Activated T-cell treated with anti-CD3 and anti-CD28 coated beads, Interleukin-2, amount 50 U/mL, for 4 hours (primary cell): ENCODE measurements at regions not wholly inside any gene's neighbourhood (a gene's known extent, or its start where the extent isn't known, plus 50 kb on each side); places are given as distances from the start of the nearest gene placed in this dataset.

Experiments
- ATAC-seq, 2 donors: fragments of 200-7000 bp; cut with Tn5 transposase; one replicate each; pipeline ENCODE4 v1.10.0; 2021
- DNase-seq: peaks from one replicate; pipeline ENCODE4 v3.0.0-alpha.2; 2020
- H3K27me3 Mint-ChIP-seq: one replicate; pipeline ENCODE4 v1.8.0; 2021; ENCODE audit warnings: low read depth, mixed read lengths
- H3K36me3 Mint-ChIP-seq: one replicate; pipeline ENCODE4 v1.8.0; 2022; ENCODE audit warnings: mixed read lengths; ENCODE audit not compliant: insufficient read depth
- H3K4me1 Mint-ChIP-seq: one replicate; pipeline ENCODE4 v1.8.0; 2021; ENCODE audit warnings: low read depth, mixed read lengths
- H3K4me3 Mint-ChIP-seq: one replicate; pipeline ENCODE4 v1.8.0; 2021; ENCODE audit warnings: mild to moderate bottlenecking, moderate library complexity, mixed read lengths
- H3K9me3 Mint-ChIP-seq: one replicate; pipeline ENCODE4 v1.8.0; 2021; ENCODE audit warnings: mixed read lengths

DNA sequence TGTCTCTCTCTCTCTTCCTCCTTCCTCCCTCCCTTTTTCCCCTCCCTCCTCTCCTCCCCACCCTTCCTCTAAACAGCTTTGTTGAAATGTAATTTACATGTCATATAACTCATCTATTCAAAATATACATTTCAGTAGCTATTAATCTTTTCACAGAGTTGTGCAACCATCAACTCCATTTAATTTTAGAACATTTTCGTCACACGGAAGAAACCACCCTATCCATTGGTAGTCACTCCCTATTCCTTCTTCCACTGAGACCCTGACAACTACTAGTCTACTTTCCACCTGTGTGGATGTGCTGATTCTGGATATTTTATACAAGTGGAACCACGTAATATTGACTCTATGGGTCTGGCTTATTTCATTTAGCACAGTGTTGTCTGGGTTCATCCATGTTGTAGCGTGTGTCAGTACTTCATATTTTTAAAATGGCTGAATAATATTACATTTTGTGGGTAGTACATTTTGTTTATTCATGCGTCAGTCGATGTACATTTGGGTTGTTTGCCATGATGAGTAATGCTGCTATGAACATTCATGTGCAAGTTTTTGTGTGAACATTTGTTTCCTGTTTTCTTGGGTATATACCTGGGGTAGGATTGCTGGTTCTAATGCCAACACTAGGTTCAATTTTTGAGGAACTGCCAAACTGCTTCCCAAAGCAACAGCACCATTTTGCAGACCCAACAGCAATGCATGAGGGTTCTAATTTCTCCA lies 100.1 kb upstream of the GCFC2 start:
- H3K27me3 Mint-ChIP-seq = peaks cover 5% of the 10 kb centered on the region
- H3K36me3 Mint-ChIP-seq = no peaks in the 10 kb centered on the region
- H3K4me1 Mint-ChIP-seq = no peaks in the 10 kb centered on the region
- no peak overlapping the region for H3K4me3 Mint-ChIP-seq
- no peaks in the 10 kb centered on the region for H3K9me3 Mint-ChIP-seq
- DNase-seq (no peak), ATAC-seq (no peak)

DNA sequence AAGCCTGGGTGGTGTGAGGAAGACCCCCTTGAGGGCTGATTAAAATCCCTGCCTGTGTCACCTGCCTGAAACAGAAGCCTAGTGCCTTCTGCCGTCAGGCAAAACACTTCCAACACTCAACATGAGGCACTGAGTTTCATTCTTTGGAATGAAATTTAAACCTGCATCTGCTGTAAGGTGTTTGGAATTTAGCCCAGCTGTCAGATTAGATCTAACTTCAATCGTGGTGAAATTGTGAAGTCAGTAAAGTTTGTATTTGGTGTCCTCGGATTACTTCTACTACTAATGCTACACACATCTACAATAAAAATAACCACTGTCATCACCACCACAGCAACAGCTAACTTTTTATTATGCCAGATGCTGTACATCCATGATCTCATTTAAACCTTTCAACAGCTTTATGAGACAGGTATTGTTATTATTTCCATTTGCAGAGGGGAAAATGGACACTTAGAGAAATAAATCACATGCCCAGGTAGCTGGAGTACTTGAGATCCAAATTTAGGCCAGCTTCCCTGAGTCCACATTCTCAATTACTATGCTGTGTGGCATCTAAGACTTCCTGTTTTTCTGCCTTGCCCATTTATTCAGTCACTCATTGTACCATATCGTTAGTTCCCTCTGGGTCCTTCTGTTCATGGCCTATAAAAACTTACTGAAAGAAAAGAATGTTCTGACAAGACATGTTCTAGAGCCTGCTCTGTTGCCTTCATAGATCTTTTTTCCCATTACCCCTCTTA lies 98.2 kb upstream of the GCFC2 start:
- H3K4me1 Mint-ChIP-seq = no peaks in the 10 kb centered on the region
- ATAC-seq = no peak
- H3K36me3 Mint-ChIP-seq = no peaks in the 10 kb centered on the region
- no peaks in the 10 kb centered on the region for H3K9me3 Mint-ChIP-seq
- peaks cover 5% of the 10 kb centered on the region for H3K27me3 Mint-ChIP-seq
- DNase-seq = no peak
- no peak overlapping the region for H3K4me3 Mint-ChIP-seq

- Mint-ChIP-seq H3K9me3 (no peaks in the 10 kb centered on the region), H3K27me3 (peaks cover 5% of the 10 kb centered on the region), H3K36me3 (no peaks in the 10 kb centered on the region), H3K4me3 (no peak overlapping the region), H3K4me1 (no peaks in the 10 kb centered on the region)
- DNase-seq (no peak), ATAC-seq (no peak)
These were observed 97.3 kb upstream of the GCFC2 start for GRCh38 chr2:75807992-75808391.

DNA sequence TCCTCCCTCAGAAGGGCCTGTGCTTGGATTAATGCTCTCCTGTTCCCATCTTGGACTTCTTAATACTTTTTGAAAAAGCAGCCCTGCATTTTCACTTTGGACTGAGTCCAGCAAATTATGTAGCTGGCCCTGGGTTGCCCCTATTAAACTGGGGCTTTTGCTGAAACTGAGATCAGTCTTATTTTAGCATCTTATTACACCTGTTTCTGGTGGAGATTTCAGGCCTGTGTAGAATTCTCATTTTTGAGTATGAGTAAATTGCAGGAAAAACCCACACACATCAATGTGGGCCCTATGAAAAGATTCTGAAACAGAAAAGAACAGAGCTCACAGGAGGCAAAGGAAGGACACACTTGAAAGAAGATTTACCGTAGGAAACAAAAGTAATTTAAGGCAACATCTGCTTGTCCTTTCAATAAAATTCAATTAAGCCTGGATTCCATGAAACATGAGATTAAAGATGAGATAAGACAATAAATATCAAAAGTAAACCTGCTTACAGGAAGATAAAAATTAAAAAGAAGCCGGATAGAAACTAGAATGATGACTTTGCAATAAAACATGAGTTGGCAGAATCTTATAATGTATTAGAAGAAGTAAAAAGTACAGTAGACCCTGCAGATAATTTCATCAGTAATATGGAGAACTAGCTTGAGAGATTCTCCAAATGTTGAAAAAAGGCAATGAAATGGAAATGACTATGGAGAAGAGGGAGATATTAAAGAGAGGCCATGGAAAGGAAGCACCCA lies 90.7 kb upstream of the GCFC2 start:
- DNase-seq (no peak), ATAC-seq (no peak)
- H3K4me3 Mint-ChIP-seq = no peak overlapping the region
- no peaks in the 10 kb centered on the region for H3K4me1 Mint-ChIP-seq
- H3K27me3 Mint-ChIP-seq = peaks cover 4% of the 10 kb centered on the region
- no peaks in the 10 kb centered on the region for H3K36me3 Mint-ChIP-seq
- H3K9me3 Mint-ChIP-seq = no peaks in the 10 kb centered on the region

DNA sequence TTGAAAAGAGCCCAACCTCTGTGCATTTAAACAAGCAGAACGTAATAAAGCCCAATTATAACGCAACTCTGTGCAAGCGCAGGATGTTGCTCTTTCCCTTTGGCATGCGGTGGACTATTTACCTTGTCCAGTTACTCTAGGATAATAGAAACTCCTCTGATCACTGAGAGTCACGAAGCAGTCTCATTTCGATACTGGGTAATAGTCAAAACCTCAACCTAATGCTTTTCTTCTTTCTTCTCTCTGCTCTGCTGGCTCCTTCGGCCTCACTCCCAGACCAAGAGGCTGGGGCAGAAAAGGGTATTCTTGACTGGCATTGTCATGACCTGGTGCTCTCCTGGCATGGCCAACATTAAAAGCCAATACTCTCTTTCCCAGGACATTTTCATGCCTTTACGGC lies 89.7 kb upstream of the GCFC2 start:
- H3K9me3 Mint-ChIP-seq = no peaks in the 10 kb centered on the region
- DNase-seq (no peak), ATAC-seq (no peak)
- no peaks in the 10 kb centered on the region for H3K4me1 Mint-ChIP-seq
- H3K27me3 Mint-ChIP-seq = peaks cover 2% of the 10 kb centered on the region
- no peak overlapping the region for H3K4me3 Mint-ChIP-seq
- H3K36me3 Mint-ChIP-seq = no peaks in the 10 kb centered on the region

DNA sequence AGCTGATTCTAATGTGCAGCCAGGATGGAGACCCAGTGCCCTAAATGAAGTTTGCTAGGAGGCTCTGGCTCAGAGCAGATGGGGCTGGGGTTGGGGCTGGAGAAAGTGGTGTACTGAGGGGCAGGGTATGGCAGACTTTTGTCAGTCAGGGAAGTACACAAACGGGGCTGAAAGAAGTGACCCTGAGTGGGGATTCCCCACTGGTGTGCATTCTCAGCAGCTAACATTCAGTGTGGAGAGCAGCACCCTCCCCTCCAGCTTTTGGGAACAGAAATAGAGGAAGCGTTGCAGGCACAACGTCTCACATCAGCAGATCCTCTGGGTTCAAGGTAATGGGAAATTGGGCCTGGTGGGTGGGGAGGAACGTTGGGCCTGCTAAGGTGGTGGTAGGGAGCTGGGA lies 89.1 kb upstream of the GCFC2 start:
- Mint-ChIP-seq H3K4me3 (no peak overlapping the region), H3K27me3 (peaks cover 2% of the 10 kb centered on the region), H3K36me3 (no peaks in the 10 kb centered on the region), H3K4me1 (no peaks in the 10 kb centered on the region), H3K9me3 (no peaks in the 10 kb centered on the region)
- ATAC-seq (no peak), DNase-seq (no peak)

- peaks cover 2% of the 10 kb centered on the region for H3K27me3 Mint-ChIP-seq
- DNase-seq (no peak), ATAC-seq (no peak)
- H3K4me3 Mint-ChIP-seq = no peak overlapping the region
- H3K9me3 Mint-ChIP-seq = no peaks in the 10 kb centered on the region
- H3K4me1 Mint-ChIP-seq = no peaks in the 10 kb centered on the region
- no peaks in the 10 kb centered on the region for H3K36me3 Mint-ChIP-seq
These were observed 87.9 kb upstream of the GCFC2 start for GRCh38 chr2:75798569-75798968.

DNA sequence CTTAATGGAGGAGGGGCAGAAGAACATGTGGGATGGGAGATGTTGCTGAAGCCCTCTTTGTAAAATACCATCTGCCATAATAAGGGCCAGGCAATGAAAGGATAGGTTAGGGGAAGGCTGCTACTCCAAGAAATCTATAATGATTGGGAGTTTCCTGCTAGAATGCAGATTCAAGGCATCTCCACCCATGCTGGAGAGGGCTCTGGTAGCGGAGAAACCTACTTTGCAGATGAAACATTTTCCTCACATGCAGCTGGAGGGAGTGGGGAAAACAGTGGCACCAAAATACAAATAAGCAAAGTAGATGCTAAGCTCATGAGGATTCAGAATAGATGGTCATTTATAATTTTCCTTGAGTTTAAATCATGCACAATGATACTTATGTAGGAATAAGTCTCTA lies 82.3 kb upstream of the GCFC2 start:
- Mint-ChIP-seq H3K9me3 (no peaks in the 10 kb centered on the region), H3K4me3 (no peak overlapping the region), H3K4me1 (no peaks in the 10 kb centered on the region), H3K36me3 (no peaks in the 10 kb centered on the region), H3K27me3 (peaks cover 7% of the 10 kb centered on the region)
- ATAC-seq (no peak), DNase-seq (no peak)

DNA sequence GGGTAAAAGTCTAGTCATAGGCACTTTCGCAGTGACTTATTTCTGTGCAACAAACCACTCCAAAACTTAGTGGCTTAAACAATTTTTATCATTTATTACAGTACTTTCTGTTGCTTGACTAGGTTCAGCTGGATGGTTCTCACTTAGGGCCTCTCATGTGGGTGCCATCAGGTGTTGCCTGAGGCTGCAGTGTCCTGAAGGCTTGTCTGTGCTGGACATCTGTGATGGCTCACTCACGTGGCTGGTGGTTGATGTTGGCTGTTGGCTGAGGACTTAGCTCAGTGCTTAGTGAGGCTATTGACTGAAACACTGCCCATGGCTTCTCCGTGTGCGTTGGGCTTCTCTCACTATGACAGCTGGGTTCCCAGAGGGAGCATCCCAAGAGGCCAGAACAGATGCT lies 81.4 kb upstream of the GCFC2 start:
- H3K4me3 Mint-ChIP-seq = no peak overlapping the region
- H3K27me3 Mint-ChIP-seq = peaks cover 8% of the 10 kb centered on the region
- ATAC-seq (no peak), DNase-seq (no peak)
- H3K4me1 Mint-ChIP-seq = no peaks in the 10 kb centered on the region
- no peaks in the 10 kb centered on the region for H3K36me3 Mint-ChIP-seq
- H3K9me3 Mint-ChIP-seq = no peaks in the 10 kb centered on the region

DNA sequence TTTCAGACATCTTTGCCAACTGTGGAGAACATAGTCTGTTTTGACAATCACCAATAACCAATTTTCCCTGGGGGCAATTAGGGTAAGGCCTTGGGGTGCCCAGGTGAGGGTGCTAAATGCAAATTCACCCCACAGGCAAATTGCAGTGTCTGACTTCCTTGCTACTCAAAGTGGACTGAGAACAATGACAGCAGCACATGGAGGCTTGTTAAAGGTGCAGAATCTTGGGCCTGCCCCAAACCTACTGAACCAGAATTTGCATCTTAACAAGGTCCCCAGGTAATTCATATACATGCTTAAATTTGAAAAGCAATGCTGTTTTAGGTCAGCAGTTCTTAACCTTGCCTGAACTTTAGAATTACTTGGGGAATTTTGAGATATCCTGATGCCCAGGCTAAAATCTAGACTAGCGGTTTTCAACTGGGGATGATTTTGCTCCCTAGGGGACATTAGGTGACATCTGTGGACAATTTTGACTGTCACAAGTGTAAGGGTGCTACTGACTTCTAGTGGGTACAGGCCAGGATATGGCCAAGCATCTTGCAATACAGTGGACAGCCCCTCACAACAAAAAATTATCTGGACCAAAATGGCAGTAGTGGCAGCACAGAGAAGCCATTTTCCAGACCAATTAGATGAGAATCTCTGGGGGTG lies 80.2 kb upstream of the GCFC2 start:
- DNase-seq (no peak), ATAC-seq (no peak)
- no peaks in the 10 kb centered on the region for H3K4me1 Mint-ChIP-seq
- no peaks in the 10 kb centered on the region for H3K36me3 Mint-ChIP-seq
- H3K4me3 Mint-ChIP-seq = no peak overlapping the region
- H3K9me3 Mint-ChIP-seq = no peaks in the 10 kb centered on the region
- H3K27me3 Mint-ChIP-seq = peaks cover 6% of the 10 kb centered on the region

DNA sequence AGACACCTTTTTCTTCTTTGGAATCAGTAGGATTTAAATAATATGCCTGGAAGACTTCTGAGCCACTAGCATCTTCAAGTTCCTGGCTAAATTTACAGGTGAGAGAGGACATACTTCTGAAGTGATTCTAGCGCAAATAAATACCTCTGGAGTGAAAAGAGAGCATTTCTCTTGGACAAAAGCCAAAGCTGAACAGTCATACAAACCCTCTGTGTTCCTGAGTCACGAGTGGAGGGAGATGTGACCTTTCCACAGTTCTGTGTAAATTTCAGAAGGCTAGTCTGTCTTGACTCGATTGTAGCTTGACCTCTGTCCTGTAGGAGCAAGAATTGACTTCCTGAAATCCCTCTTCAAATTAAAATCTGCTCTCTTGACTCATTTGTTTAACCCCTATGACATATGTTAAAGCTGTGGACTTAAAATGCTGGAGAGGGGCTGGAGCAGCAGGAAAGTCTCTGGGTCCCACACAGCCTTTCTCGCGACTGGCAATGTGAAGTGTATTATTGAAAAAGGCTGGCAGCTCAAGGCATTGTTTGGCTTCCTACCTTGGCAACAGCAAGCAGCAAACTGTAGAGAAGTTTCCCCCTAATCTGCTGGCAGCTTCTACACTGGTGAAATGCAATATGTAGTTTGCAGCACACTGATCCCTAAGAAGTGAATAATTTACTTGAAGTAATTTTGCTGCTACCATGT lies 79.6 kb upstream of the GCFC2 start:
- Mint-ChIP-seq H3K4me1 (no peaks in the 10 kb centered on the region), H3K9me3 (no peaks in the 10 kb centered on the region), H3K4me3 (no peak overlapping the region), H3K36me3 (no peaks in the 10 kb centered on the region), H3K27me3 (peaks cover 6% of the 10 kb centered on the region)
- no peak for DNase-seq
- ATAC-seq = no peak

DNA sequence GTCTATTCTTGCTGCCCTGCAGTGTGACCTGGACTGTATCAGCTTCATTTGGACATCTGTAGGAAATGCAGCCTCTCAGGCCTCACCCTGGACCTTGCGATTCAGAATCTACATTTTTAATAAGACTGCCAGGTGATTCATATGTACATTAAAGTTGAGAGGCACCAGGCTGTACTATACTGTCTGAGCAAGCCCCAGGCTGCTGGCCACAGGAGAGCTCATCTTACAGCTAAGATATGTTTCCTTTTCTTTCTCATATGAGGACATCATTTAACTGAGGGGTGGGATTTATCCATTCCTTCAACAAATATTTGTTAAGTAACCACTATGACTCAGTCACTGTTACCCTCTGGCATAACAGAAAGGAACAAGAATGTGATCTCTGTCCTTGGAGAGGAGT lies 78.2 kb upstream of the GCFC2 start:
- ATAC-seq (no peak), DNase-seq (no peak)
- Mint-ChIP-seq H3K4me1 (no peaks in the 10 kb centered on the region), H3K27me3 (peaks cover 9% of the 10 kb centered on the region), H3K9me3 (no peaks in the 10 kb centered on the region), H3K36me3 (no peaks in the 10 kb centered on the region), H3K4me3 (no peak overlapping the region)

DNA sequence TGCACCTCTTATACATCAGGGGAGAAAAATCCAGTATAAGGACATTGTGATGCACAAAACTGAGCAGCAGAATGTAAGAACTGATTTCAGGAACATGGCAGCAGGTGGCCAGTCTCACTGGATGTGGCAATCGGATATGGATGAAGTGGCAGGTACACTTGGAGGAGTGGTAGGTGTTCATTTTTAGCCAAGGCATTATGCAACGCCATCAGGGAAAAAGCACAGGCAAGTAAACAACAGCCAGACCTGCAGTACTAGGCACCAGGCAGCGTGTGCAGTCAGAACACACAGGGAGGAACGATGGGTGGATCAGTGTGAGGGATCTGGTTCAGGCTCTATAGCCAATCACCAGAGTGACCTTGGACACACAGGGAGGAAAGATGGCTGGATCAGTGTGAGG lies 77.4 kb upstream of the GCFC2 start:
- no peaks in the 10 kb centered on the region for H3K36me3 Mint-ChIP-seq
- DNase-seq = no peak
- H3K4me1 Mint-ChIP-seq = no peaks in the 10 kb centered on the region
- ATAC-seq = no peak
- H3K27me3 Mint-ChIP-seq = peaks cover 9% of the 10 kb centered on the region
- H3K9me3 Mint-ChIP-seq = no peaks in the 10 kb centered on the region
- H3K4me3 Mint-ChIP-seq = no peak overlapping the region

GRCh38 chr2:75787532-75788132 lies 76.9 kb upstream of the GCFC2 start:
- no peaks in the 10 kb centered on the region for H3K36me3 Mint-ChIP-seq
- no peak for ATAC-seq
- peaks cover 9% of the 10 kb centered on the region for H3K27me3 Mint-ChIP-seq
- DNase-seq = no peak
- H3K4me1 Mint-ChIP-seq = no peaks in the 10 kb centered on the region
- H3K4me3 Mint-ChIP-seq = no peak overlapping the region
- no peaks in the 10 kb centered on the region for H3K9me3 Mint-ChIP-seq
